ENCODE measurements at regions not wholly inside any gene's neighbourhood (a gene's known extent, or its start where the extent isn't known, plus 50 kb on each side); places are given as distances from the start of the nearest gene placed in this dataset.

DNA sequence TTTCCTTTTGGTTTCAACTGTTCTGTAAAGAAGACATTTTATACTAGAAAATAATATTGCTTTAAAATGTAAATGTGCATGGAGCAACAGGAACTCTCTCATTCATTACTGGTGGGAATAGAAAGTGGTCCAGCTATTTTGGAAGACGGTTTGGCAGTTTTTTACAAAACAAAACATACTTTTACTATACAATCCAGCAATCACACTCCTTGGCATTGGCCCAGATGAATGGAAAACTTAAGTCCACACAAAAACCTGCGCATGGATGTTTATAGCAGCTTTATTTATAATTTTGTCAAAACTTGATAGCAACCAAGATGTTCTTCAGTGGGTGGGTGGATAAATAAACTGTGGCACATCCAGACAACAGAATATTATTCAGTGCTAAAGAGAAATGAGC is 49.9 kb upstream of the SEPTIN5 start:
- Histone ChIP-seq H3K27me3 (ENCODE audit: control insufficient read depth in 2 of 2, insufficient read depth in 2 of 2, low read length in 2 of 2) (no peaks in the 10 kb centered on the region), H2AFZ (ENCODE audit: insufficient read depth, low read depth, low read length, poor library complexity, severe bottlenecking) (no peak overlapping the region), H3K27ac (ENCODE audit: low read depth in 1 of 2, low read length in 2 of 2) (no peak overlapping the region), H3K9ac (ENCODE audit: insufficient read depth, low read length, poor library complexity, severe bottlenecking) (no peak overlapping the region), H3K4me2 (replicated peaks; ENCODE audit: extremely low read depth, low read length, poor library complexity, severe bottlenecking) (no peak overlapping the region), H3K79me2 (ENCODE audit: insufficient read depth, low read length) (no peaks in the 10 kb centered on the region), H4K20me1 (ENCODE audit: insufficient read depth, low read length) (no peaks in the 10 kb centered on the region), H3K4me1 (ENCODE audit: control insufficient read depth in 1 of 2, insufficient read depth in 2 of 2, low read length in 2 of 2) (peaks cover 4 to 7% of the 10 kb centered on the region in 2 donors), H3K4me3 (replicated peaks in 1 of 3; ENCODE audit: low read depth in 2 of 3, low read length in 3 of 3) (no peak overlapping the region), H3K9me3 (replicated peaks in 1 of 2; ENCODE audit: control insufficient read depth in 1 of 2, insufficient read depth in 1 of 2, low read length in 2 of 2) (no peaks in the 10 kb centered on the region), H3K36me3 (replicated peaks in 1 of 2; ENCODE audit: control insufficient read depth in 1 of 2, insufficient read depth in 2 of 2, low read length in 2 of 2) (no peaks in the 10 kb centered on the region)
- intact Hi-C loops (cut with micrococcal nuclease), result no loop called here
- Mint-ChIP-seq H3K36me3 (no peaks in the 10 kb centered on the region), H3K9me3 (no peaks in the 10 kb centered on the region), H3K4me3 (no peak overlapping the region), H3K27ac (no peak overlapping the region), H3K4me1 (peaks cover 16% of the 10 kb centered on the region), H3K27me3 (ENCODE audit: low read depth in 3 of 3) (peaks cover 0 to 7% (median 3%) of the 10 kb centered on the region in 3 donors)
- TF ChIP-seq, protein P1, sequence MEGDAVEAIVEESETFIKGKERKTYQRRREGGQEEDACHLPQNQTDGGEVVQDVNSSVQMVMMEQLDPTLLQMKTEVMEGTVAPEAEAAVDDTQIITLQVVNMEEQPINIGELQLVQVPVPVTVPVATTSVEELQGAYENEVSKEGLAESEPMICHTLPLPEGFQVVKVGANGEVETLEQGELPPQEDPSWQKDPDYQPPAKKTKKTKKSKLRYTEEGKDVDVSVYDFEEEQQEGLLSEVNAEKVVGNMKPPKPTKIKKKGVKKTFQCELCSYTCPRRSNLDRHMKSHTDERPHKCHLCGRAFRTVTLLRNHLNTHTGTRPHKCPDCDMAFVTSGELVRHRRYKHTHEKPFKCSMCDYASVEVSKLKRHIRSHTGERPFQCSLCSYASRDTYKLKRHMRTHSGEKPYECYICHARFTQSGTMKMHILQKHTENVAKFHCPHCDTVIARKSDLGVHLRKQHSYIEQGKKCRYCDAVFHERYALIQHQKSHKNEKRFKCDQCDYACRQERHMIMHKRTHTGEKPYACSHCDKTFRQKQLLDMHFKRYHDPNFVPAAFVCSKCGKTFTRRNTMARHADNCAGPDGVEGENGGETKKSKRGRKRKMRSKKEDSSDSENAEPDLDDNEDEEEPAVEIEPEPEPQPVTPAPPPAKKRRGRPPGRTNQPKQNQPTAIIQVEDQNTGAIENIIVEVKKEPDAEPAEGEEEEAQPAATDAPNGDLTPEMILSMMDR (IDR thresholded peaks at IDR 0.05), result no peak
- no peak for DNase-seq
- WGBS (ENCODE audit: insufficient coverage), result no CpG with 5 or more reads among the region's 2 CpGs
